GM12891 (cell line): ENCODE measurements at regions not wholly inside any gene's neighbourhood (a gene's known extent, or its start where the extent isn't known, plus 50 kb on each side); places are given as distances from the start of the nearest gene placed in this dataset.

Experiments
- POLR2A ChIP-seq: IDR thresholded peaks from 2 replicates; pipeline ENCODE4 v1.6.1; 2011; ENCODE audit warnings: low read depth, low read length, control low read depth
- POLR2AphosphoS5 ChIP-seq: IDR thresholded peaks from 2 replicates; pipeline ENCODE4 v1.6.1; 2011; ENCODE audit warnings: low read depth, low read length, control low read depth

GRCh38 chr10:45548068-45548467 lies 124.5 kb downstream of the ZFAND4 start:
- TF ChIP-seq POLR2A = no peak
- TF ChIP-seq POLR2AphosphoS5 = no peak
